Body of pancreas (tissue), 4 donors: ENCODE measurements at regions not wholly inside any gene's neighbourhood (a gene's known extent, or its start where the extent isn't known, plus 50 kb on each side); places are given as distances from the start of the nearest gene placed in this dataset.

Experiments
- POLR2A ChIP-seq, 3 donors: fragments of 450-650 bp; IDR thresholded peaks; one replicate each; pipeline ENCODE4 v1.6.1; 2016; ENCODE audit warnings: antibody characterized with exemption in 3 of 3, mild to moderate bottlenecking in 2 of 3
- TF ChIP-seq, protein P1 (sequence below), 7 experiments: fragments of 450-650 bp in 4 of 7; fragments of 200-600 bp in 3 of 7; sonication (generic) in 3 of 7; IDR thresholded peaks; one replicate each; pipeline ENCODE4 v1.5.1; 2016 to 2019; ENCODE audit warnings: antibody characterized with exemption in 7 of 7

- TF ChIP-seq, protein P1, sequence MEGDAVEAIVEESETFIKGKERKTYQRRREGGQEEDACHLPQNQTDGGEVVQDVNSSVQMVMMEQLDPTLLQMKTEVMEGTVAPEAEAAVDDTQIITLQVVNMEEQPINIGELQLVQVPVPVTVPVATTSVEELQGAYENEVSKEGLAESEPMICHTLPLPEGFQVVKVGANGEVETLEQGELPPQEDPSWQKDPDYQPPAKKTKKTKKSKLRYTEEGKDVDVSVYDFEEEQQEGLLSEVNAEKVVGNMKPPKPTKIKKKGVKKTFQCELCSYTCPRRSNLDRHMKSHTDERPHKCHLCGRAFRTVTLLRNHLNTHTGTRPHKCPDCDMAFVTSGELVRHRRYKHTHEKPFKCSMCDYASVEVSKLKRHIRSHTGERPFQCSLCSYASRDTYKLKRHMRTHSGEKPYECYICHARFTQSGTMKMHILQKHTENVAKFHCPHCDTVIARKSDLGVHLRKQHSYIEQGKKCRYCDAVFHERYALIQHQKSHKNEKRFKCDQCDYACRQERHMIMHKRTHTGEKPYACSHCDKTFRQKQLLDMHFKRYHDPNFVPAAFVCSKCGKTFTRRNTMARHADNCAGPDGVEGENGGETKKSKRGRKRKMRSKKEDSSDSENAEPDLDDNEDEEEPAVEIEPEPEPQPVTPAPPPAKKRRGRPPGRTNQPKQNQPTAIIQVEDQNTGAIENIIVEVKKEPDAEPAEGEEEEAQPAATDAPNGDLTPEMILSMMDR (IDR thresholded peaks at IDR 0.05), result no peak
- TF ChIP-seq POLR2A (IDR thresholded peaks at IDR 0.05), result no peak
These were observed 446.5 kb downstream of the PRR16 start for GRCh38 chr5:120910629-120911028.
